Spinal cord (tissue), 9 donors: ENCODE measurements at regions not wholly inside any gene's neighbourhood (a gene's known extent, or its start where the extent isn't known, plus 50 kb on each side); places are given as distances from the start of the nearest gene placed in this dataset.
"Not testable (repeated sequence)": the region's sequence is repeated elsewhere in the genome, so short reads cannot be mapped to it uniquely, and the experiment has no call there.

Experiments used
- DNase-seq, 6 donors: peaks; one replicate each; pipeline versions ENCODE4 v3.0.0 to v3.0.0-alpha.2; 2013 to 2015; ENCODE audit warnings: low spot score in 6 of 6, low read depth in 4 of 6
- H3K27ac ChIP-seq: one replicate; pipeline ENCODE4 v1.5.1; 2013; ENCODE audit warnings: low read depth, low read length, control low read depth
- H3K27me3 ChIP-seq: one replicate; pipeline ENCODE4 v1.6.1; 2013; ENCODE audit warnings: low read length; ENCODE audit not compliant: control insufficient read depth, insufficient read depth
- H3K36me3 ChIP-seq: one replicate; pipeline ENCODE4 v1.6.1; 2013; ENCODE audit warnings: low read length; ENCODE audit not compliant: control insufficient read depth, insufficient read depth
- H3K4me1 ChIP-seq: one replicate; pipeline ENCODE4 v1.6.1; 2013; ENCODE audit warnings: low read length; ENCODE audit not compliant: control insufficient read depth, insufficient read depth
- H3K4me3 ChIP-seq: one replicate; pipeline ENCODE4 v1.5.1; 2013; ENCODE audit warnings: low read depth, low read length, control low read depth
- H3K9me3 ChIP-seq: one replicate; pipeline ENCODE4 v1.6.1; 2013; ENCODE audit warnings: low read length; ENCODE audit not compliant: control insufficient read depth, insufficient read depth
- WGBS: methylation state at CpG from one replicate; pipeline ENCODE4 v1.1.5; 2013; ENCODE audit warnings: missing lambda C conversion rate; ENCODE audit not compliant: insufficient coverage; 5-methylcytosine and 5-hydroxymethylcytosine counted together
- donor health status: healthy.

GRCh38 chr6:17211101-17211500, 70.1 kb upstream of the RBM24 start:
- H3K9me3 ChIP-seq, result peaks cover 2% of the 10 kb centered on the region
- 100% methylated on average over 3 of the region's 3 CpGs for WGBS
- H3K4me1 ChIP-seq, result peaks cover 14% of the 10 kb centered on the region
- H3K4me3 ChIP-seq, result no peak overlapping the region
- H3K36me3 ChIP-seq, result no peaks in the 10 kb centered on the region
- no peak overlapping the region for H3K27ac ChIP-seq
- peaks cover 13% of the 10 kb centered on the region for H3K27me3 ChIP-seq
- DNase-seq, result no peak

- Histone ChIP-seq H3K4me1 (peaks cover 14% of the 10 kb centered on the region), H3K9me3 (peaks cover 2% of the 10 kb centered on the region), H3K27me3 (peaks cover 13% of the 10 kb centered on the region), H3K27ac (peak overlapping the region; percentile 52), H3K36me3 (no peaks in the 10 kb centered on the region), H3K4me3 (no peak overlapping the region)
- DNase-seq, result peak in 4 of 6 donors; percentile 58 to 92 (median 76)
- WGBS, result 14% methylated on average over 9 of the region's 13 CpGs
Measured at GRCh38 chr6:17212546-17213371, 68.4 kb upstream of the RBM24 start.

- WGBS, result 90% methylated on average over 7 of the region's 9 CpGs
- Histone ChIP-seq H3K4me3 (no peak overlapping the region), H3K27ac (no peak overlapping the region)
Measured at GRCh38 chr6:17214106-17214505, 67.1 kb upstream of the RBM24 start.

GRCh38 chr6:17216972-17217371, 64.2 kb upstream of the RBM24 start:
- not testable (repeated sequence) for H3K27ac ChIP-seq, H3K36me3 ChIP-seq, DNase-seq, H3K9me3 ChIP-seq, H3K27me3 ChIP-seq, H3K4me3 ChIP-seq
- peaks cover 12% of the 10 kb centered on the region for H3K4me1 ChIP-seq
- 100% methylated on average over 6 of the region's 10 CpGs for WGBS

More at GRCh38 chr6:17214106-17214505, 67.1 kb upstream of the RBM24 start:
- DNase-seq, result no peak
- Histone ChIP-seq H3K9me3 (peaks cover 2% of the 10 kb centered on the region), H3K36me3 (no peaks in the 10 kb centered on the region), H3K27me3 (peaks cover 15% of the 10 kb centered on the region), H3K4me1 (peaks cover 14% of the 10 kb centered on the region)

GRCh38 chr6:17218023-17218748, 63.0 kb upstream of the RBM24 start:
- Histone ChIP-seq H3K9me3 (peaks cover 2% of the 10 kb centered on the region), H3K4me3 (no peak overlapping the region), H3K27me3 (peaks cover 6% of the 10 kb centered on the region), H3K4me1 (peaks cover 2% of the 10 kb centered on the region), H3K27ac (no peak overlapping the region), H3K36me3 (no peaks in the 10 kb centered on the region)
- 76% methylated on average over 3 of the region's 6 CpGs for WGBS
- DNase-seq, result no peak

GRCh38 chr6:17218749-17219093, 62.4 kb upstream of the RBM24 start:
- H3K27ac ChIP-seq, result no peak overlapping the region

GRCh38 chr6:17219098-17219497, 62.1 kb upstream of the RBM24 start:
- no peaks in the 10 kb centered on the region for H3K36me3 ChIP-seq
- peaks cover 2% of the 10 kb centered on the region for H3K9me3 ChIP-seq
- H3K27ac ChIP-seq, result no peak overlapping the region
- no peak for DNase-seq
- H3K4me1 ChIP-seq, result no peaks in the 10 kb centered on the region
- H3K4me3 ChIP-seq, result no peak overlapping the region
- H3K27me3 ChIP-seq, result peaks cover 5% of the 10 kb centered on the region
- 85% methylated on average over 5 of the region's 5 CpGs for WGBS

More at GRCh38 chr6:17218749-17219093, 62.4 kb upstream of the RBM24 start:
- no peak for DNase-seq
- Histone ChIP-seq H3K4me1 (no peaks in the 10 kb centered on the region), H3K4me3 (no peak overlapping the region), H3K27me3 (peaks cover 6% of the 10 kb centered on the region), H3K36me3 (no peaks in the 10 kb centered on the region), H3K9me3 (peaks cover 2% of the 10 kb centered on the region)
- 100% methylated on average over 1 of the region's 1 CpG for WGBS

GRCh38 chr6:17220040-17220910, 60.9 kb upstream of the RBM24 start:
- no CpG with 5 or more reads among the region's 12 CpGs for WGBS
- Histone ChIP-seq H3K4me1 (no peaks in the 10 kb centered on the region), H3K4me3 (no peak overlapping the region), H3K9me3 (peaks cover 2% of the 10 kb centered on the region), H3K27ac (no peak overlapping the region), H3K36me3 (no peaks in the 10 kb centered on the region), H3K27me3 (peaks cover 2% of the 10 kb centered on the region)
- DNase-seq, result no peak

- Histone ChIP-seq H3K36me3 (no peaks in the 10 kb centered on the region), H3K9me3 (no peaks in the 10 kb centered on the region), H3K27me3 (no peaks in the 10 kb centered on the region), H3K4me1 (no peaks in the 10 kb centered on the region), H3K27ac (no peak overlapping the region), H3K4me3 (no peak overlapping the region)
- no peak for DNase-seq
- 100% methylated on average over 3 of the region's 3 CpGs for WGBS
Measured at GRCh38 chr6:17224056-17224455, 57.1 kb upstream of the RBM24 start.
